Epithelial cell of esophagus (primary cell): ENCODE measurements at regions not wholly inside any gene's neighbourhood (a gene's known extent, or its start where the extent isn't known, plus 50 kb on each side); places are given as distances from the start of the nearest gene placed in this dataset.
A peak's percentile ranks its signal among the peaks of the same experiment; 100 is the strongest.

ENCODE experiments used
- DNase-seq: peaks from one replicate; pipeline ENCODE4 v3.0.0; 2010; ENCODE audit warnings: low read depth
- H3K4me3 ChIP-seq: 2 replicates; pipeline ENCODE4 v1.5.1; 2011; ENCODE audit warnings: mild to moderate bottlenecking, low read length, control low read depth
- CTCF ChIP-seq: IDR thresholded peaks from 2 replicates; pipeline ENCODE4 v1.5.1; 2011; ENCODE audit warnings: low read depth, mild to moderate bottlenecking, low read length, control low read depth, inconsistent platforms; ENCODE audit not compliant: insufficient read depth; ENCODE audit errors: missing control alignments

- H3K4me3 ChIP-seq: no peak overlapping the region
- no peak for TF ChIP-seq CTCF
- DNase-seq: peak; percentile 66
Observed at GRCh38 chr2:7844414-7844965, 837.4 kb upstream of the ID2 start.

- no peak for TF ChIP-seq CTCF
- DNase-seq: peak; percentile 44
- H3K4me3 ChIP-seq: no peak overlapping the region
Observed at GRCh38 chr2:7845332-7845731, 836.5 kb upstream of the ID2 start.

GRCh38 chr2:7846607-7847006, 835.2 kb upstream of the ID2 start:
- DNase-seq: no peak
- H3K4me3 ChIP-seq: no peak overlapping the region
- TF ChIP-seq CTCF: no peak

GRCh38 chr2:7847321-7847720, 834.5 kb upstream of the ID2 start:
- H3K4me3 ChIP-seq: no peak overlapping the region
- TF ChIP-seq CTCF: no peak
- no peak for DNase-seq

GRCh38 chr2:7849027-7849426, 832.8 kb upstream of the ID2 start:
- no peak overlapping the region for H3K4me3 ChIP-seq
- no peak for DNase-seq
- TF ChIP-seq CTCF: no peak

GRCh38 chr2:7849531-7849930, 832.3 kb upstream of the ID2 start:
- DNase-seq: no peak
- H3K4me3 ChIP-seq: no peak overlapping the region
- no peak for TF ChIP-seq CTCF

GRCh38 chr2:7852546-7852945, 829.3 kb upstream of the ID2 start:
- H3K4me3 ChIP-seq: no peak overlapping the region
- no peak for TF ChIP-seq CTCF
- DNase-seq: no peak
